Activated naive CD8-positive, alpha-beta T cell treated with anti-CD3 and anti-CD28 coated beads for 36 hours (primary cell): ENCODE measurements at regions not wholly inside any gene's neighbourhood (a gene's known extent, or its start where the extent isn't known, plus 50 kb on each side); places are given as distances from the start of the nearest gene placed in this dataset.
"Not testable (repeated sequence)": the region's sequence is repeated elsewhere in the genome, so short reads cannot be mapped to it uniquely, and the experiment has no call there.

Experiments
- DNase-seq: peaks from one replicate; pipeline ENCODE4 v3.0.0; 2021
- H3K27ac Mint-ChIP-seq: one replicate; pipeline ENCODE4 v1.8.0; 2022; ENCODE audit warnings: mild to moderate bottlenecking, moderate library complexity, mixed read lengths
- H3K27me3 Mint-ChIP-seq: one replicate; pipeline ENCODE4 v1.8.0; 2022; ENCODE audit warnings: mild to moderate bottlenecking, mixed read lengths
- H3K36me3 Mint-ChIP-seq: one replicate; pipeline ENCODE4 v1.8.0; 2021; ENCODE audit warnings: mild to moderate bottlenecking, mixed read lengths
- H3K4me1 Mint-ChIP-seq: one replicate; pipeline ENCODE4 v1.8.0; 2021; ENCODE audit warnings: mixed read lengths
- H3K4me3 Mint-ChIP-seq: one replicate; pipeline ENCODE4 v1.8.0; 2022; ENCODE audit warnings: mild to moderate bottlenecking, moderate library complexity, mixed read lengths
- H3K9me3 Mint-ChIP-seq: one replicate; pipeline ENCODE4 v1.8.0; 2022; ENCODE audit warnings: mixed read lengths

DNA sequence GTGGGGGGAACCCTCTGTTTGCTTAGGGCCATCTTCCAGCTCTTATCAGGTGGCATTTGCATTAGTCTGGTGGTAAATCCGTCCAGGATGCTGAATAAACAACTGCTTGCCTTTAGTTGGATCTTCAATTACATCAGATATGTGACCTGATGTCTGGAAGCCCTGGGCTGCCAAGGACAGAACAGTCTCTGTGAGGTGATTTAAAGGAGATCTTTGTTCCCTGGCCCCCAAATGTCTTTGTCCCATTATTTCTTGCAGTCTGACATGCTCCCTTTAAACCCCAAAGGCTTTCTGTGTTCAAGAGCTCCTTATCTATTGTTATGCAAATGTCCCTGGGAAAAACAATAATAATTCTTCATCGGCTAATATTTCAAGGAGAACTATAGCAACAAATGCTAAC lies 84.6 kb upstream of the SPTLC3 start:
- no peak overlapping the region for H3K4me3 Mint-ChIP-seq
- no peaks in the 10 kb centered on the region for H3K9me3 Mint-ChIP-seq
- DNase-seq, result no peak
- H3K36me3 Mint-ChIP-seq, result no peaks in the 10 kb centered on the region
- H3K4me1 Mint-ChIP-seq, result no peaks in the 10 kb centered on the region
- no peak overlapping the region for H3K27ac Mint-ChIP-seq
- H3K27me3 Mint-ChIP-seq, result no peaks in the 10 kb centered on the region

DNA sequence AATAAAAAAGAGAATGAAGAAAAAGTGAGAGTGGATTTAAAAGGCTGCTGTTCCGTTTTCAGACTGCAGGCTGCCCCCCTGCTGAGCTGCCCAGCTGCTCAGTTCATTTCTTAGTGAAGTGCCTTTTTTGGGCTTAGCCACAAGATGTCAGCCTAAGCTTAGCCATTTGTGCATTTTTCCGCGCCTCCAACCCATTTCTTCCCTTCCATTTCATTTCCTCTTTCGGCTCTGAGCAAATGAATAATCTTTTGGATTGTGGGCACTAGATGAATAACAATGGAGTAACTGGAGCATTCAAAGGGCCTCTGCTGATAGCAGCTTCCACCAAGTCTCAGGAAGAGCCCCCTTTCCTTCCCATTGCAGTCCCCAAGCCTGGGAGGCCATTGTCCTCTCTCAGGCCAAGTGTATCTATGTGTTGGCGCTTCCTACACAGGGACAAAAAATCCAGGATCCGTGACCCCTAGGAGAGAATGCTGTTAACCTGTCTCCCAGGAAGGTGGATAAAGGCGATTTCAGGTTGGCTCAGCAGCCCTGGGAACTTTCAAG lies 83.5 kb upstream of the SPTLC3 start:
- peak; percentile 35 for DNase-seq
- H3K4me3 Mint-ChIP-seq, result no peak overlapping the region
- H3K27ac Mint-ChIP-seq, result peak overlapping the region; percentile 26

DNA sequence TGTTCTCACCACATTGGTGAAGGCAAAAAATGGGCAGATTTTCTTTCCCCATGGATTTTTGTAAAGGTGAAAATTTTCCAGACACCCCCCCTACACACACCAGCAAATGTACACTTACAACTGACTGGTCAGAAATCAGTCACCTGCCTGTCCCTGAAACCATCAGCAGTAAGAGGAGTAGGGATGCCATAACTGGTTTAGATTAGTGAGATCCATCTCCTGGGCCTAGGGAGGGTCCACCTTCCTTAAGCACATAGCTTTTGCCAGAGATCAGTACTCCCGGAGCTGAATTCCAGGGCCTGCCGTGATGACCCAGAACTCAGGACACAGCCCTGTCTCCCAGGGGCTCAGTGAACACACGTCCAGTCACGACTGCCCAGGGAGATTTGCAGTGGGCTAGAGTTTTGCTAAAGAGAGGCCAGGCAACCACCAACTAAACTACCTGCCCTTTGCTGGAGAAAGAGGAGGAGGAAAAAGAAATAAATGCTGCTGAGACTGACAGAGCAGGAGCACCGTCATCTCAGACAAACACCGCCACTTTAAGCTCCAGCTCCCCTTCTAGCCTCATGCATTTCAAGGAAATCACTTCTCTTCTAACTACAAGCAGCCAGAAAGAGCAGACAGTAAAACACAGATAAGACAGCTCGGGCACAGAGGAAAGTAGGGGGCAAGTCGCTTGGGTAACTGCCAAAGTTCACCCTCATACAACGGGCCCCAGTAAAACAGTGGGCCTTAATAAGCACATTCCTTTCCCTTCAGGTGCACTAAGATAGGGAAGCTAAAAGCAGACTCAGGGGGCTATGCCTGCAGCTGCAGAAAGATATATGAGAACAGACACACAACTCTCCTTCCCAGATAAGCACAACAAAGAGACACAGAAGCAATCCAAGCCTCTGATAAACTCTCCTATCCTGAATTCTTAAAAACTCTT lies 82.6 kb upstream of the SPTLC3 start:
- Mint-ChIP-seq H3K27ac (no peak overlapping the region), H3K4me1 (no peaks in the 10 kb centered on the region), H3K27me3 (no peaks in the 10 kb centered on the region), H3K9me3 (no peaks in the 10 kb centered on the region), H3K36me3 (no peaks in the 10 kb centered on the region), H3K4me3 (no peak overlapping the region)
- no peak for DNase-seq

More for the DNA sequence above, 83.5 kb upstream of the SPTLC3 start:
- no peaks in the 10 kb centered on the region for H3K4me1 Mint-ChIP-seq
- no peaks in the 10 kb centered on the region for H3K36me3 Mint-ChIP-seq
- H3K9me3 Mint-ChIP-seq, result no peaks in the 10 kb centered on the region
- no peaks in the 10 kb centered on the region for H3K27me3 Mint-ChIP-seq

DNA sequence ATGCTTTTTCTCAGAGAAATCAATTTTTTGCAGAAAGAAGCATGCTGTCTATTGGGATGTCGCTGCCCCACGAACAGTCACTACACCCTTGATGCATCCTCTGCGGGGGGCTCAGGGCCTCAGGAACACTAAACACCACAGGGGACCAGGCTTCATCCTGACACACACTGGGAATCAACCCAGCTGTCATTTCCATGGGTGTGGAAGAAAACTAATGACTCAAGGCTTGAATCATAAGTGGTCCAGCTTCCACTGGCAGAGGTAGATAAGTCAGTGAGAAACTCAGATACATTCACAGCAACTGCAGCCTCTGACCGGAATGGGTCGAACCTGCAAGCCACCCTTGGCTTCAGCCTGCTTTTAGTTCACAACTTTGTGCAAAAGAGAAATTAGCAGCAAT lies 81.3 kb upstream of the SPTLC3 start:
- Mint-ChIP-seq H3K9me3 (no peaks in the 10 kb centered on the region), H3K36me3 (no peaks in the 10 kb centered on the region), H3K4me3 (no peak overlapping the region), H3K27me3 (no peaks in the 10 kb centered on the region), H3K4me1 (no peaks in the 10 kb centered on the region), H3K27ac (no peak overlapping the region)
- DNase-seq, result no peak

DNA sequence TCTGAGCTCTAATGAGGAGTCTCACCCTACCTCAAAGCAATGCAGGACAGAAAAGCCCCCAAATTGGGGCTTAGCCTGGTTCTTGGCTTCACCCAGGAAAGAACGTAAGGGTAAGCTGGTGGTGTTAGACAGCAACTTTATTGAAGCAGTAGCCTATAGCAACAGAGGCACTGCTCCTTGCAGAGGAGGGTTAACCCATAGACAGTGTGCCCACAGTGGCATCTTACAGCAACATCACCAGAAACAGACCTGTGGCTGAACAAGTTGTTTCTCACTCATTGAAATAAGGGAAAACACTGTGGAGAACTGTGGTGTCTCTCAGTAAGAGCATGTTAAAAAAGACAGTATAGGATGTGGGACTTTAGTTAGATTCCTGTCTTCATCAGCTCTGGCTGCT lies 80.4 kb upstream of the SPTLC3 start:
- no peak overlapping the region for H3K27ac Mint-ChIP-seq
- no peaks in the 10 kb centered on the region for H3K27me3 Mint-ChIP-seq
- no peak for DNase-seq
- no peak overlapping the region for H3K4me3 Mint-ChIP-seq
- H3K36me3 Mint-ChIP-seq, result no peaks in the 10 kb centered on the region
- no peaks in the 10 kb centered on the region for H3K4me1 Mint-ChIP-seq
- H3K9me3 Mint-ChIP-seq, result no peaks in the 10 kb centered on the region

DNA sequence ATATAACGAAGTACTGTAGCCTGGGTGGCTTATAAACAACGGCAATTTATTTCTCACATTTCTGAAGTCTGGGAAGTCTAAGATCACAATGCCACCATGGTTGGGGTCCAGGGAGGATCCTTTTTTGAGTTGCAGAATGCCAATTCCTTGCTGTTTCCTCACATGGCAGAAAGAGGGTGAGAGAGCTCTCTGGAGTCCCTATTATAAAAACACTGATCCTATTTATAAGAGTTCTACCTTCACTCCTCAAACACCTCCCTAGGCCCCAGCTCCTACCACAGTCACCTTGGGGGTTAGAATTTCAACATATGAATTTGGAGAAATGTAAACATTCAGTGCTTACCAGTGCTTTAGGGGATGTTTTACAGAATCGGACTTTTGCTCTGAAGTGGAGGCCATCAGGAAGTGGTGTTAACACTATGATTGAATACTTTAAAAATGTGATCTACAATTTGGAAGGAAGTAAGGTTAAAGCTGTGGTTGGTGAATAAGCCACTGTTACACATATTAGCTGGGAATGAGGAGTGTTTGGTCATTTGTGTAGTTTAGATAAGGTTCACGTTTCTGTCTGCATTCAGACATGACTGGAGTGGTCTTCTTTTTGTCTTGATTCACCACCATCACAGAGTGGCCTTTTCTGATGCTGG lies 79.9 kb upstream of the SPTLC3 start:
- H3K4me1 Mint-ChIP-seq, result no peaks in the 10 kb centered on the region
- H3K27ac Mint-ChIP-seq, result no peak overlapping the region
- H3K27me3 Mint-ChIP-seq, result no peaks in the 10 kb centered on the region
- H3K4me3 Mint-ChIP-seq, result no peak overlapping the region
- DNase-seq, result no peak
- no peaks in the 10 kb centered on the region for H3K36me3 Mint-ChIP-seq
- no peaks in the 10 kb centered on the region for H3K9me3 Mint-ChIP-seq

DNA sequence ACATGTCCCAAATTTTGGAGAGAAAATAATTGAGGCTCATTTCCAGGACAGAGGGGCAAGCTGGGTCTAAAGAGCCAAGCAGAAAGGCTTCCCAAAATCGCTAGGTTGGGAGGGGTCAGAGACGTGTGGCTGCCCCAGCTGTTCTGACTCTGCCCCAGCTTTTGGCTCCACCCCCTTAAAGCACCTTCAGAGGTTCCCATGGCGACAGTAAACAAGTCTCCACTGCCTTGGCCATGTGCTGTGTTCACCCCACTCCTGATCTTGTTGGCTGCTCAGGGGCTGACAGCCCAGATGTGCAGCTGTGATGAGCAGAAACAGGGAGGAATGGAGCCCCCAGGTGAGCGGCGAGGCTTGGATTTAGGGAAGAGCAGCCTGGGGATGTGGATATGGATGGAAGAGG lies 72.8 kb upstream of the SPTLC3 start:
- Mint-ChIP-seq H3K27me3 (no peaks in the 10 kb centered on the region), H3K4me1 (no peaks in the 10 kb centered on the region), H3K9me3 (no peaks in the 10 kb centered on the region), H3K4me3 (no peak overlapping the region), H3K36me3 (no peaks in the 10 kb centered on the region), H3K27ac (no peak overlapping the region)
- no peak for DNase-seq

DNA sequence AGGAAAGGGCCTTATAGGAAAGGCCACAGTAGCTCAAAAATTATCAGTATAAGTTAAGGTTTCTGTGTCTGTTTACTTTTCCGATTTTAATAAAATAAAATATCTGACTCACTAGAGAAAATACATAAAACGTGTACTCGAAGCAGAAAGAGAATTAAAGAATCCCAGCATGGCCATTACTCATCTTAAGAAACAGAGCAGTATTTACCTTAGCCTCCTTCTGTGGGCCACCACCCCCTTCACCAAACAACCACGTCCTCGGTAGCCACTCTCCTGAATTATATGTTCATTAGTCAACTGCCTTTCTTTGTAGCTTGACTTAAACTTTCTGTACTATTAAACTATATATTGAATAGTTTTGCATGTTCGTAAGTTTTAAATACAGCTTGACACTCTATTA lies 72.2 kb upstream of the SPTLC3 start:
- no peak for DNase-seq
- Mint-ChIP-seq H3K9me3 (no peaks in the 10 kb centered on the region), H3K4me1 (no peaks in the 10 kb centered on the region), H3K27me3 (no peaks in the 10 kb centered on the region), H3K27ac (no peak overlapping the region), H3K36me3 (no peaks in the 10 kb centered on the region), H3K4me3 (no peak overlapping the region)

DNA sequence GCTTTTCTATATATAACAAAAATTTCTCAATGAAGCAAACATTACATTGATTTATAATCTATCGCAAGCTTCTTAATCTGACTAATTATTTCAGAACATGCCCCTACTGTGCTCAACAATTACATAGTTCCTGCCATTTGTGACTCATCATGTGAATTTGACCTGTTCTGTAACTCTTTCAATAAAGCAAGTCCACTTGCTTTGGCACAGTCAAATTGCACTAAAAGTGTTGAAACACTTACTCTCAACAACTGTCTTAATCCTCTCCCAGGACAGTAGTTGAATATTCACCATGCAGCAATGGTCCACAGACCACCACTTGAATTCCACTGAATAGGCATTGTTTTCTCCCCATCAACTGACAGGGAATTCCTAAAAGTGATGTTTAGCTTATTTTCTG lies 67.7 kb upstream of the SPTLC3 start:
- Mint-ChIP-seq H3K4me1 (no peaks in the 10 kb centered on the region), H3K27ac (no peak overlapping the region), H3K9me3 (no peaks in the 10 kb centered on the region), H3K27me3 (no peaks in the 10 kb centered on the region), H3K4me3 (no peak overlapping the region), H3K36me3 (no peaks in the 10 kb centered on the region)
- no peak for DNase-seq

DNA sequence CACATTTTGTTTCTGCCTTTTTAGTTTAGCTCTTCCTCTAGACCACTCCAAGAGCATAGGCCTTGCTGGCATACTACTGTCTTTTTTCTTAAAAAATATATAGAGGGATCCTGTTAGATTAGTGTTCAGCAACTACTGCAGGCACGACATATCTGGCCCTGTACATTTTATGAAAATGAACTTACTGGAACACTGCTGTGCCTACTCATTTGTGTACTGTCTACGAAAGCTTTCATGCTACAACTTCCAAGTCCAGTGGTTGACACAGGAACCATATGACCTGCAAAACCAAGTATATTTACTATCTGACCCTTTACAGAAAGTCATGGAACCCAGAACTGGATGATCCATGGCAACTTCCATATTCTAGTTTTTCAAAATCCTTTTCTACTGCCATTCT lies 66.6 kb upstream of the SPTLC3 start:
- H3K27me3 Mint-ChIP-seq, result no peaks in the 10 kb centered on the region
- no peak overlapping the region for H3K27ac Mint-ChIP-seq
- H3K9me3 Mint-ChIP-seq, result no peaks in the 10 kb centered on the region
- H3K4me3 Mint-ChIP-seq, result no peak overlapping the region
- H3K4me1 Mint-ChIP-seq, result no peaks in the 10 kb centered on the region
- DNase-seq, result no peak
- H3K36me3 Mint-ChIP-seq, result no peaks in the 10 kb centered on the region

DNA sequence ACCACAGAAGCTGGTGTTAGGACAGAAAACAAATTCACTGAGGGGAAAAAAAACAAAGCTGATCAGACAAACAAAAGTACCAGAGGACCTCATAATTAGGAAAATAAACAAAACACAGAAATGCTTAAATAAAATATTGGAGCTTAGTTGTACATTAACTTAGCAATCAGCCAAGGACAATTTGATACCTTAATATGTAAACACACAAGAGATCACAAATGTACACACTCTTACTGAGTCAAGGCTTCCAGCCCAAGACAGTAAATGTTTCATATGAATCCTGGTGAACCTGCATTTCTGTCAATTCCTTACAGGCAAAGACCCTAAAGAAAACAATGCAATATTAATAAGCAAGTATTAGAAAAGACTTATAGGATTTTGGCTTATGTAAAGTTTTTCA lies 62.0 kb upstream of the SPTLC3 start:
- H3K4me1 Mint-ChIP-seq, result no peaks in the 10 kb centered on the region
- H3K27ac Mint-ChIP-seq, result no peak overlapping the region
- H3K27me3 Mint-ChIP-seq, result no peaks in the 10 kb centered on the region
- DNase-seq, result no peak
- no peaks in the 10 kb centered on the region for H3K36me3 Mint-ChIP-seq
- no peak overlapping the region for H3K4me3 Mint-ChIP-seq
- no peaks in the 10 kb centered on the region for H3K9me3 Mint-ChIP-seq

DNA sequence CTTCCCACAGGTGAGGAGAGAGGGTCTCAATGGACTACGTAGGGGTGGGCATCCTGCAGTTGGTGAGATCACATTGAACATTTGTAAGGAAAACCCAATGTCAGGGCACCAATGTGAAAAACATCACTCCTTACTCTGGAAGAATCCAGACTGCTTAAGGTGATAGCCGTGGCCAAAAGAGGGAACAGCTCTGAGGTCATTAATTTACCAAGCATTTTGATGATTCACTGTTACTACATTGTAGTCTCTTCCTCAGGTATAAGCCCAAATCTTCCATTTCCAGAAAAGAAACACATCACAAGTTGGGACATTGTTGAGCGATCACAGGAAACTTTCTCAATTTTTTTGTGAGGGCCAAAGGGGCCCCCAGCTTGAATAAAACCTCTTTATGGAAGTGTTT lies 61.1 kb upstream of the SPTLC3 start:
- Mint-ChIP-seq H3K27ac (no peak overlapping the region), H3K36me3 (no peaks in the 10 kb centered on the region), H3K4me3 (no peak overlapping the region), H3K4me1 (no peaks in the 10 kb centered on the region), H3K27me3 (no peaks in the 10 kb centered on the region), H3K9me3 (no peaks in the 10 kb centered on the region)
- no peak for DNase-seq

DNA sequence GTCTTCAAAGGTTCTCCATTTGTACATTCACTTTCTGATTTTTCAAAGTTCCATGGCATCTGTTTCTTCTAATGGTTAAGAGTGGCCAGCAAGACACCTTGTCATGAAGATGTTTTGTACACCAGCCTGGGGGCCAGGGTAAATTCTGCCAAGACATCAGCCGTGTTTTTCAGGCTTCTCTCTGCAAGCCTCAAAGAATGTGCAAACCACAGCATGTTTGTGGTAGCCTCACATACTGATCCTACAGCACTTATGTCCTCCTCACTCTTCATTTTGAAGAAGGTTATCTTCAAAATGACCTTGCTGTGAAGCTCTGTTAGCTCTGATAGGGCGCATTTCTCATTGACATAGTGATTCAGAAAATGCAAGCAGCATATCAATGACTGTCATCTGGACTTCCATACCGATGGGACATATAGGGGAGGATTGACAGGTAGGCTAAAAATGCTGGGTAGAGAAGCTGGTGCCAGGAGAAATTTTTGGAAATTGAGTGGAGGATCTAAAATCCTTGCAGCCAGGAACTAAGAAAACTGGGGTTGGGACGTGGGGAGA lies 59.3 kb upstream of the SPTLC3 start:
- H3K4me1 Mint-ChIP-seq, result no peaks in the 10 kb centered on the region
- no peak for DNase-seq
- H3K9me3 Mint-ChIP-seq, result no peaks in the 10 kb centered on the region
- no peak overlapping the region for H3K4me3 Mint-ChIP-seq
- no peak overlapping the region for H3K27ac Mint-ChIP-seq
- H3K36me3 Mint-ChIP-seq, result no peaks in the 10 kb centered on the region
- H3K27me3 Mint-ChIP-seq, result no peaks in the 10 kb centered on the region

DNA sequence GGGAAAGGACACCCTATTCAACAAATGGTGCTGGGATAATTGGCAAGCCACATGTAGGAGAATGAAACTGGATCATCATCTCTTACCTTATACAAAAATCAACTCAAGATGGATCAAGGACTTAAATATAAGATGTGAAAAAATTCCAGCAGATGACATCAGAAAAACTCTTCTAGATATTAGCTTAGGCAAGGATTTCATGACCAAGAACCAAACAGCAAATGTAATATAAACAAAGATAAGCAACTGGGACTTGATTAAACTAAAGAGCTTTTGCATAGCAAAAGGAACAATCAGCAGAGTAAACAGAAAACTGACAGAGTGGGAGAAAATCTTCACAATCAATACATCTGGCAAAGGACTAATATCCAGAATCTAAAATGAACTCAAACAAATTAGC lies 54.5 kb upstream of the SPTLC3 start:
- not testable (repeated sequence) for H3K4me3 Mint-ChIP-seq, H3K9me3 Mint-ChIP-seq, H3K27ac Mint-ChIP-seq, H3K27me3 Mint-ChIP-seq, H3K4me1 Mint-ChIP-seq, H3K36me3 Mint-ChIP-seq, DNase-seq

DNA sequence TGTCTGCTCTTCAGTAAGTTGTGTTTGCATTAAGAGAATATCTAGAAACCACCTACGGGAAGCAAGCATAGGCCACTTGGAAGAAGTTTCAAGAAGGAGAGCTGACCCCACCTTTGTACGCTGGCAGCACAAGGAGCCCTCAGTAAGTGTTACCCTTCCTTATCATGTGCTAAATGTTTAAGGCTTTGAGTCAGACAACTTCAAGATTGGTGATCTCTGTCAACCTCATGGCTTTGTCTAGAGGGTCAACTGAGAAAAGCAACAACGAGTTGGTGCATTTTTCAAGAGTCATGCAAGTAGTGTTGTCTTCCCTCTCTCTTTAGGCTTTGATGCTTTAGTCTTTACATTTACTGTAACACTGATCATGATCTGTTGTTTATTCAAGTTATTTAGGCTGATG lies 53.2 kb upstream of the SPTLC3 start:
- DNase-seq, result no peak
- Mint-ChIP-seq H3K27ac (no peak overlapping the region), H3K4me3 (no peak overlapping the region), H3K9me3 (no peaks in the 10 kb centered on the region), H3K4me1 (no peaks in the 10 kb centered on the region), H3K36me3 (no peaks in the 10 kb centered on the region), H3K27me3 (no peaks in the 10 kb centered on the region)
